Mesothelial cell of epicardium (in vitro differentiated cells): ENCODE measurements at regions not wholly inside any gene's neighbourhood (a gene's known extent, or its start where the extent isn't known, plus 50 kb on each side); places are given as distances from the start of the nearest gene placed in this dataset.

Source experiments
- DNase-seq, 2 experiments: peaks; one replicate each; pipeline ENCODE4 v3.0.0; 2021; ENCODE audit warnings: low spot score in 2 of 2; ENCODE audit not compliant: unreplicated experiment in 2 of 2
- H3K27ac Mint-ChIP-seq: 2 replicates; pipeline ENCODE4 v1.8.0; 2021; ENCODE audit warnings: mixed read lengths
- H3K27me3 Mint-ChIP-seq: 2 replicates; pipeline ENCODE4 v1.8.0; 2021; ENCODE audit warnings: low read depth, mixed read lengths
- H3K36me3 Mint-ChIP-seq: 2 replicates; pipeline ENCODE4 v1.8.0; 2021; ENCODE audit warnings: mixed read lengths
- H3K4me1 Mint-ChIP-seq: 2 replicates; pipeline ENCODE4 v1.8.0; 2021; ENCODE audit warnings: mixed read lengths
- H3K4me3 Mint-ChIP-seq: 2 replicates; pipeline ENCODE4 v1.8.0; 2021; ENCODE audit warnings: mild to moderate bottlenecking, moderate library complexity, mixed read lengths
- H3K9me3 Mint-ChIP-seq: 2 replicates; pipeline ENCODE4 v1.8.0; 2021; ENCODE audit warnings: mixed read lengths
- CTCF ChIP-seq: fragments of 200-600 bp; sonication (generic); IDR thresholded peaks from one replicate; pipeline ENCODE4 v1.5.0; 2021; ENCODE audit warnings: antibody characterized with exemption; ENCODE audit not compliant: unreplicated experiment

- no peaks in the 10 kb centered on the region for H3K9me3 Mint-ChIP-seq
- no peak overlapping the region for H3K27ac Mint-ChIP-seq
Observed at GRCh38 chr3:145842294-145842902, 318.6 kb downstream of the PLOD2 start.

GRCh38 chr3:145843561-145843960 lies 317.4 kb downstream of the PLOD2 start:
- no peaks in the 10 kb centered on the region for H3K27me3 Mint-ChIP-seq
- H3K27ac Mint-ChIP-seq = no peak overlapping the region
- no peak for DNase-seq
- H3K36me3 Mint-ChIP-seq = no peaks in the 10 kb centered on the region
- H3K9me3 Mint-ChIP-seq = no peaks in the 10 kb centered on the region
- H3K4me3 Mint-ChIP-seq = no peak overlapping the region
- no peak for TF ChIP-seq CTCF
- H3K4me1 Mint-ChIP-seq = no peaks in the 10 kb centered on the region

More at GRCh38 chr3:145842294-145842902, 318.6 kb downstream of the PLOD2 start:
- no peak for TF ChIP-seq CTCF
- DNase-seq = no peak
- H3K36me3 Mint-ChIP-seq = no peaks in the 10 kb centered on the region
- no peak overlapping the region for H3K4me3 Mint-ChIP-seq
- H3K27me3 Mint-ChIP-seq = no peaks in the 10 kb centered on the region
- H3K4me1 Mint-ChIP-seq = no peaks in the 10 kb centered on the region

- H3K27me3 Mint-ChIP-seq = no peaks in the 10 kb centered on the region
- H3K9me3 Mint-ChIP-seq = no peaks in the 10 kb centered on the region
- TF ChIP-seq CTCF = no peak
- no peak for DNase-seq
- no peak overlapping the region for H3K27ac Mint-ChIP-seq
- H3K4me1 Mint-ChIP-seq = no peaks in the 10 kb centered on the region
- no peaks in the 10 kb centered on the region for H3K36me3 Mint-ChIP-seq
- H3K4me3 Mint-ChIP-seq = no peak overlapping the region
Observed at GRCh38 chr3:145849115-145849514, 311.9 kb downstream of the PLOD2 start.

DNA sequence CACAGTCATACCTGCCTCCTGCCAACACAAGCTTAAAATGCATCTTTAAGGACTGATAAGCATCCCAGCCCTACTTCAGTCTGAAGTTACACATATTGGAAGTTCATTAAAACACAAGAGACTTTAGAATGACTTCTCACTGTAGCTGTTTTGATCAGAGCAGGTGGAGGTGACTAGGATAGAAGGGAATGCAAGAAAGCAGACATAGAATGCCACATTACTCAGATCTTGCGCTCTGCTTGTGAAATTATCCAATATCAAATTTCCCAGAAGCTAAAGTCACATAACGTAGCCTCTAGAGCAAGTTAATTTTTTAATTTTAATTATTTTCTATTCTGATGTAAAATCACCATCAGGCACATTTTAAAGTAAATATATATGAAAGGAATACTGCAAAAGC lies 306.5 kb downstream of the PLOD2 start:
- no peak overlapping the region for H3K4me3 Mint-ChIP-seq
- TF ChIP-seq CTCF = no peak
- H3K36me3 Mint-ChIP-seq = no peaks in the 10 kb centered on the region
- no peak for DNase-seq
- H3K27ac Mint-ChIP-seq = no peak overlapping the region
- H3K4me1 Mint-ChIP-seq = no peaks in the 10 kb centered on the region
- H3K27me3 Mint-ChIP-seq = no peaks in the 10 kb centered on the region
- H3K9me3 Mint-ChIP-seq = no peaks in the 10 kb centered on the region

DNA sequence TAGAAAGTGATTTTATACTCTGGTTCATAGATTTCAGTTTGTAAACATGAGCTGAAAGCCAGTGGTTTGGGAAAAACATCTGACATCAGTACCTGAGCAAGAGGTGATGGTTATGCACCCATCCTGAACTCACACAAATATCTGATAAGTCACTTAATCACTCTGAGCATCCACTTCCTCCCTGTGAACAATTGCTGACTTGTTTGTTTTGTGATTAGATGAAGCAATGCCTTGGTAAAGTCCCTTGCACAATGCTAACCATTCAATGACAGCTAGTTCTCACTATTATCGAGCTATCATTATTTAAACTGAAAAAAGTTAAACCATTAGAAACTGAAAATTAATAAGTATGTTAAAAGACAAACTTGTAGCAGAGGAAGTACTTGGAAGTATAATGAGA lies 303.0 kb downstream of the PLOD2 start:
- Mint-ChIP-seq H3K4me1 (no peaks in the 10 kb centered on the region), H3K27me3 (no peaks in the 10 kb centered on the region), H3K4me3 (no peak overlapping the region), H3K36me3 (no peaks in the 10 kb centered on the region), H3K9me3 (no peaks in the 10 kb centered on the region), H3K27ac (no peak overlapping the region)
- no peak for TF ChIP-seq CTCF
- no peak for DNase-seq

GRCh38 chr3:145864336-145864735 lies 296.6 kb downstream of the PLOD2 start:
- H3K4me1 Mint-ChIP-seq = peaks cover 11% of the 10 kb centered on the region
- H3K27me3 Mint-ChIP-seq = no peaks in the 10 kb centered on the region
- no peaks in the 10 kb centered on the region for H3K9me3 Mint-ChIP-seq
- no peak overlapping the region for H3K27ac Mint-ChIP-seq
- H3K36me3 Mint-ChIP-seq = no peaks in the 10 kb centered on the region
- no peak overlapping the region for H3K4me3 Mint-ChIP-seq
- DNase-seq = no peak
- no peak for TF ChIP-seq CTCF
